ENCODE measurements at regions not wholly inside any gene's neighbourhood (a gene's known extent, or its start where the extent isn't known, plus 50 kb on each side); places are given as distances from the start of the nearest gene placed in this dataset.

DNA sequence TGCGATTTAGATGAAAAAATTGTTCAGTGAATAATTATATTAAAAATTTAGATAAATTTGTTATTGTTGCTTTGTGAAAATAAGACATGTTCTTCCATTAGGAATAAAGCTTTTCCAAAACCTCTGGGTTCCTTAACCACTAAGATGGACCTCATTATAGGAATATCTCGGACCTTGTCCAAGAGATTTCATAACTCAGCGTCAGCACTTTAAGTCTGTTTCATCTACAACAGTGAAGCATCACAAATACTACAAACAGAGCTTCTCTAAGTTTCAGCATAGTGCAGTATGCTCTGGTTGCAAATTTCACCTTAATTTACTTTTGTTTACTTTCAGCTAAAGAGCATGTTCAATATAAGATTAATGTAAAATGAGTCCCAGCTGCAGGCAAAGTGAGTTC, 150.3 kb downstream of the UBE2E3 start:
- Histone ChIP-seq H3K27ac (ENCODE audit: low read depth, low read length) (no peak overlapping the region), H3K36me3 (ENCODE audit: control insufficient read depth, insufficient read depth, low read length) (no peaks in the 10 kb centered on the region), H3K79me2 (ENCODE audit: control insufficient read depth, insufficient read depth, low read length) (no peaks in the 10 kb centered on the region), H4K5ac (ENCODE audit: low read length) (no peak overlapping the region), H3K56ac (ENCODE audit: low read length) (no peak overlapping the region), H3K4ac (ENCODE audit: low read depth, low read length) (no peak overlapping the region), H3K9ac (ENCODE audit: low read length) (no peak overlapping the region), H2BK5ac (ENCODE audit: low read length) (no peak overlapping the region), H2BK15ac (replicated peaks; ENCODE audit: low read depth) (no peak overlapping the region), H3K18ac (ENCODE audit: low read length) (no peak overlapping the region), H3K4me2 (ENCODE audit: low read length) (no peak overlapping the region), H3K4me1 (ENCODE audit: control insufficient read depth, low read depth, low read length) (no peaks in the 10 kb centered on the region), H2AK5ac (ENCODE audit: low read length) (no peak overlapping the region), H3K4me3 (ENCODE audit: low read length) (no peak overlapping the region), H4K8ac (ENCODE audit: low read depth, low read length) (no peak overlapping the region), H3K27me3 (ENCODE audit: insufficient read depth, low read length, poor library complexity) (no peaks in the 10 kb centered on the region), H3K79me1 (ENCODE audit: low read length) (no peaks in the 10 kb centered on the region), H2BK120ac (ENCODE audit: low read depth, low read length) (no peak overlapping the region), H3K23ac (ENCODE audit: low read length) (no peak overlapping the region)
- DNase-seq, result no peak
- 100% methylated on average over 1 of the region's 3 CpGs for WGBS (ENCODE audit: extremely low coverage, insufficient coverage, low lambda C conversion rate)

DNA sequence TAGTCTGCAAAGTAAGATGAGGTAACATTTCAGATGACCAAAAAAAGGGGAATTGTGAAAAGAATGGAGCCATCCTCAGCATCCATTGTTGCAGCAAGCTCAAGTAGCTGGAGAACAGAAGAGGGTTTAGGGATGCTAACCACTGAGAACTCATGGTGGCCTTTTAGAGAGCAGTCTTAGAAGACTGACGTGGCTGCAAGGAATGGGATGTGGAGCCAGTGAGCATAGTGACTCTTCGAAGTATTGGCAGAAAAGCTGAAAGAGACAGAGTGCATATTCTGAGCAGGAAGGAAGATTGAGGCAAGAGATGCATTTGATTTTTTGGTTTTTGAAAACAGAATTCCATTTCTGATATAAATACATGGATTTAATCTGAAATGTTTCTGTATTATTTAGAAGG, 151.2 kb downstream of the UBE2E3 start:
- H3K4me3 ChIP-seq (ENCODE audit: low read length), result no peak overlapping the region
- H4K5ac ChIP-seq (ENCODE audit: low read length), result no peak overlapping the region
- H2BK5ac ChIP-seq (ENCODE audit: low read length), result no peak overlapping the region
- no peak overlapping the region for H2BK15ac ChIP-seq (replicated peaks; ENCODE audit: low read depth)
- H2BK120ac ChIP-seq (ENCODE audit: low read depth, low read length), result no peak overlapping the region
- H4K8ac ChIP-seq (ENCODE audit: low read depth, low read length), result no peak overlapping the region
- H3K18ac ChIP-seq (ENCODE audit: low read length), result no peak overlapping the region
- no peaks in the 10 kb centered on the region for H3K27me3 ChIP-seq (ENCODE audit: insufficient read depth, low read length, poor library complexity)
- no peaks in the 10 kb centered on the region for H3K36me3 ChIP-seq (ENCODE audit: control insufficient read depth, insufficient read depth, low read length)
- no peaks in the 10 kb centered on the region for H3K4me1 ChIP-seq (ENCODE audit: control insufficient read depth, low read depth, low read length)
- H3K27ac ChIP-seq (ENCODE audit: low read depth, low read length), result no peak overlapping the region
- DNase-seq, result no peak
- no CpG with 5 or more reads among the region's 2 CpGs for WGBS (ENCODE audit: extremely low coverage, insufficient coverage, low lambda C conversion rate)
- H3K56ac ChIP-seq (ENCODE audit: low read length), result no peak overlapping the region
- no peak overlapping the region for H3K4me2 ChIP-seq (ENCODE audit: low read length)
- no peak overlapping the region for H2AK5ac ChIP-seq (ENCODE audit: low read length)
- no peaks in the 10 kb centered on the region for H3K79me1 ChIP-seq (ENCODE audit: low read length)
- H3K4ac ChIP-seq (ENCODE audit: low read depth, low read length), result no peak overlapping the region
- no peak overlapping the region for H3K23ac ChIP-seq (ENCODE audit: low read length)
- no peak overlapping the region for H3K9ac ChIP-seq (ENCODE audit: low read length)
- no peaks in the 10 kb centered on the region for H3K79me2 ChIP-seq (ENCODE audit: control insufficient read depth, insufficient read depth, low read length)

DNA sequence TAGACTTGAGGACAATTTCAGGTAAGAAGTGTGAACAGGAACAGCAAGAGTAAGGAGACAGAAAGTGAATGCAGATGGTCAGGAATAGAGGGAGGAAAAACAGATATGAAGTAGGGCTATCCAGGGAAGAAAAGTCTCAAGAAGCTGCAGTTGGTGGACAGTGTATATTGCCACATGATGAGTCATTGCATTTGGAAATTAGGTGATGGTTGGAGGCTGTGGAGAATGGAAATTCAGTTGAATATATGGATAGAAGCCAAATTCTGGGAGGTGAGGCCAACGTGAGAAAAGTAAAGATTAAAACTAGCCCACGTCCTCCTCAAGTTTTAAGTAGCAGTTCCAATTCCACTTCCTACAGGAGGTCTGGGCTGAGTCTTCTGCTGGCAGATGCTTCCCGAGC, 158.4 kb downstream of the UBE2E3 start:
- H3K27ac ChIP-seq (ENCODE audit: low read depth, low read length), result no peak overlapping the region
- no peak overlapping the region for H3K4ac ChIP-seq (ENCODE audit: low read depth, low read length)
- H3K23ac ChIP-seq (ENCODE audit: low read length), result no peak overlapping the region
- H2AK5ac ChIP-seq (ENCODE audit: low read length), result no peak overlapping the region
- no peak overlapping the region for H4K5ac ChIP-seq (ENCODE audit: low read length)
- no peak overlapping the region for H3K4me2 ChIP-seq (ENCODE audit: low read length)
- no peak overlapping the region for H2BK5ac ChIP-seq (ENCODE audit: low read length)
- WGBS (ENCODE audit: extremely low coverage, insufficient coverage, low lambda C conversion rate), result no CpG with 5 or more reads among the region's 3 CpGs
- no peak overlapping the region for H3K9ac ChIP-seq (ENCODE audit: low read length)
- H3K18ac ChIP-seq (ENCODE audit: low read length), result no peak overlapping the region
- no peaks in the 10 kb centered on the region for H3K79me2 ChIP-seq (ENCODE audit: control insufficient read depth, insufficient read depth, low read length)
- no peak overlapping the region for H2BK15ac ChIP-seq (replicated peaks; ENCODE audit: low read depth)
- no peaks in the 10 kb centered on the region for H3K4me1 ChIP-seq (ENCODE audit: control insufficient read depth, low read depth, low read length)
- H3K4me3 ChIP-seq (ENCODE audit: low read length), result no peak overlapping the region
- H2BK120ac ChIP-seq (ENCODE audit: low read depth, low read length), result no peak overlapping the region
- no peaks in the 10 kb centered on the region for H3K36me3 ChIP-seq (ENCODE audit: control insufficient read depth, insufficient read depth, low read length)
- H3K79me1 ChIP-seq (ENCODE audit: low read length), result no peaks in the 10 kb centered on the region
- no peak overlapping the region for H3K56ac ChIP-seq (ENCODE audit: low read length)
- no peak for DNase-seq
- no peak overlapping the region for H4K8ac ChIP-seq (ENCODE audit: low read depth, low read length)
- no peaks in the 10 kb centered on the region for H3K27me3 ChIP-seq (ENCODE audit: insufficient read depth, low read length, poor library complexity)

DNA sequence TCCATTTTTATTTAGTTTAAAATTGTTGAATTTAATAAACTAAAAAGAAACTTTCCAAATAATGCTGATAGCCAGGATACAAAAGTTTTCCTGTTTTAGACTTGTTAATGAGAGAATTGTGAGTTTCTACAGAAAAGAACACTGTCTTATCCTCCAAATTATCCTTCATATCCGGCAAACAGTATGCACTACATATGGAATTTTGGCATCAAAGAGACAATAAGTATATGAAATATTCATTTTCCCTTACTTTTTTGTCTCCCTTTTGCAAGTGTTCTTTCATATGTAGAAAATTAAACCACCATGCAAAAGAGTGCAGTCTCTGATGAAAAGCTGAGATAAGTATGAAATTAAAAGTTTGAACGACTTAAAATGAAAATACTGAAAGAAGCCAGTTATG, 159.4 kb downstream of the UBE2E3 start:
- no peak for DNase-seq
- Histone ChIP-seq H3K56ac (ENCODE audit: low read length) (no peak overlapping the region), H3K79me2 (ENCODE audit: control insufficient read depth, insufficient read depth, low read length) (no peaks in the 10 kb centered on the region), H3K79me1 (ENCODE audit: low read length) (no peaks in the 10 kb centered on the region), H2BK5ac (ENCODE audit: low read length) (no peak overlapping the region), H2BK15ac (replicated peaks; ENCODE audit: low read depth) (no peak overlapping the region), H3K23ac (ENCODE audit: low read length) (no peak overlapping the region), H3K4ac (ENCODE audit: low read depth, low read length) (no peak overlapping the region), H2BK120ac (ENCODE audit: low read depth, low read length) (no peak overlapping the region), H3K9ac (ENCODE audit: low read length) (no peak overlapping the region), H3K4me3 (ENCODE audit: low read length) (no peak overlapping the region), H4K5ac (ENCODE audit: low read length) (no peak overlapping the region), H3K27me3 (ENCODE audit: insufficient read depth, low read length, poor library complexity) (no peaks in the 10 kb centered on the region), H3K27ac (ENCODE audit: low read depth, low read length) (no peak overlapping the region), H2AK5ac (ENCODE audit: low read length) (no peak overlapping the region), H4K8ac (ENCODE audit: low read depth, low read length) (no peak overlapping the region), H3K4me2 (ENCODE audit: low read length) (no peak overlapping the region), H3K18ac (ENCODE audit: low read length) (no peak overlapping the region), H3K36me3 (ENCODE audit: control insufficient read depth, insufficient read depth, low read length) (no peaks in the 10 kb centered on the region), H3K4me1 (ENCODE audit: control insufficient read depth, low read depth, low read length) (no peaks in the 10 kb centered on the region)
- WGBS (ENCODE audit: extremely low coverage, insufficient coverage, low lambda C conversion rate), result no CpG with 5 or more reads among the region's 2 CpGs

DNA sequence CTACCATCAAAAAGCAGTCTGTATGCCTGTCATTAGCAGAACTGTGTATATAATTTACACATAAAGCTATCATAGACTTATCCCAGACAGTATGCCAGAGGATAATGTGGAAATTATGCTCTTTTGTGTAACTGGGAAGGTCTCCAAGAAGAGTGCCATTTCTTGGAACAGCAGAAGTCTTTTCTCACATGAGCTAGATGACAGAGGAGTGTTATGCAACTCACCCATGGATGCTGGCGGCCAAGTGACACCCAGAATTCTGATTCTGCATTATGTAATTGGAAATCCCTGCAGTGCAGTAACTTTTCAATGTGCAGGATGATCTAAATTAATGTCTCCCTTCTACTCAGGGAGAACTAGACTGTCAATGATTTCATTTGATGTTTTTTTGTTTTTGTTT, 160.0 kb downstream of the UBE2E3 start:
- no peaks in the 10 kb centered on the region for H3K4me1 ChIP-seq (ENCODE audit: control insufficient read depth, low read depth, low read length)
- no peak overlapping the region for H3K18ac ChIP-seq (ENCODE audit: low read length)
- no peak overlapping the region for H2BK5ac ChIP-seq (ENCODE audit: low read length)
- no peak overlapping the region for H2BK120ac ChIP-seq (ENCODE audit: low read depth, low read length)
- WGBS (ENCODE audit: extremely low coverage, insufficient coverage, low lambda C conversion rate), result no CpG with 5 or more reads among the region's 1 CpG
- H3K4ac ChIP-seq (ENCODE audit: low read depth, low read length), result no peak overlapping the region
- H3K36me3 ChIP-seq (ENCODE audit: control insufficient read depth, insufficient read depth, low read length), result no peaks in the 10 kb centered on the region
- no peak overlapping the region for H3K27ac ChIP-seq (ENCODE audit: low read depth, low read length)
- no peak for DNase-seq
- no peak overlapping the region for H2AK5ac ChIP-seq (ENCODE audit: low read length)
- no peaks in the 10 kb centered on the region for H3K79me2 ChIP-seq (ENCODE audit: control insufficient read depth, insufficient read depth, low read length)
- H3K4me3 ChIP-seq (ENCODE audit: low read length), result no peak overlapping the region
- H4K8ac ChIP-seq (ENCODE audit: low read depth, low read length), result no peak overlapping the region
- H3K27me3 ChIP-seq (ENCODE audit: insufficient read depth, low read length, poor library complexity), result no peaks in the 10 kb centered on the region
- H2BK15ac ChIP-seq (replicated peaks; ENCODE audit: low read depth), result no peak overlapping the region
- H3K23ac ChIP-seq (ENCODE audit: low read length), result no peak overlapping the region
- H3K79me1 ChIP-seq (ENCODE audit: low read length), result no peaks in the 10 kb centered on the region
- H4K5ac ChIP-seq (ENCODE audit: low read length), result no peak overlapping the region
- no peak overlapping the region for H3K9ac ChIP-seq (ENCODE audit: low read length)
- H3K56ac ChIP-seq (ENCODE audit: low read length), result no peak overlapping the region
- H3K4me2 ChIP-seq (ENCODE audit: low read length), result no peak overlapping the region

DNA sequence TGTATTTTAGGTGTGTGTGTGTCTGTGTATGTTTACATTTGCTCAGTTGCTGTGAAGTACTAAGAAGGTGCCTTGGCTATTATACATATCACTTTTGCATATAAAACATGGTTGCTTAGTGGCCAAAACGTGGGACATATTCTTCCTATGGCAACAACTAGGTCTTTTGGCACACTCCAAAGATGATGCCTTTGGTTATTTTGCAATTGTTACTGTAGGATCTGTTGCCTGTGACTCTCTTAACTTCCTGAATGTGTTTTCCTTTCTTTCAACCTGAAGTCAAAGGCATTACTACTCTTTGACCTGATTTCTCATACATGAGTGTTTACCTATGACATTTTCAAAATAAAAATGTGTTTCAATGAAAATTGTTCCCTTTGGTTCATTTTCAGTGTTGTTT, 160.5 kb downstream of the UBE2E3 start:
- Histone ChIP-seq H3K4me2 (ENCODE audit: low read length) (no peak overlapping the region), H3K79me2 (ENCODE audit: control insufficient read depth, insufficient read depth, low read length) (no peaks in the 10 kb centered on the region), H3K36me3 (ENCODE audit: control insufficient read depth, insufficient read depth, low read length) (no peaks in the 10 kb centered on the region), H3K4me3 (ENCODE audit: low read length) (no peak overlapping the region), H3K27ac (ENCODE audit: low read depth, low read length) (no peak overlapping the region), H3K23ac (ENCODE audit: low read length) (no peak overlapping the region), H4K8ac (ENCODE audit: low read depth, low read length) (no peak overlapping the region), H2AK5ac (ENCODE audit: low read length) (no peak overlapping the region), H3K79me1 (ENCODE audit: low read length) (no peaks in the 10 kb centered on the region), H3K4ac (ENCODE audit: low read depth, low read length) (no peak overlapping the region), H2BK120ac (ENCODE audit: low read depth, low read length) (no peak overlapping the region), H3K4me1 (ENCODE audit: control insufficient read depth, low read depth, low read length) (no peaks in the 10 kb centered on the region), H3K56ac (ENCODE audit: low read length) (no peak overlapping the region), H2BK5ac (ENCODE audit: low read length) (no peak overlapping the region), H3K9ac (ENCODE audit: low read length) (no peak overlapping the region), H2BK15ac (replicated peaks; ENCODE audit: low read depth) (no peak overlapping the region), H3K18ac (ENCODE audit: low read length) (no peak overlapping the region), H4K5ac (ENCODE audit: low read length) (no peak overlapping the region), H3K27me3 (ENCODE audit: insufficient read depth, low read length, poor library complexity) (no peaks in the 10 kb centered on the region)
- no peak for DNase-seq
- no CpG with 5 or more reads among the region's 1 CpG for WGBS (ENCODE audit: extremely low coverage, insufficient coverage, low lambda C conversion rate)
